Lung microvascular endothelial cell (primary cell): ENCODE measurements at regions not wholly inside any gene's neighbourhood (a gene's known extent, or its start where the extent isn't known, plus 50 kb on each side); places are given as distances from the start of the nearest gene placed in this dataset.

ENCODE experiments used
- DNase-seq, 2 donors: peaks; one replicate each; pipeline versions ENCODE4 v3.0.0 to v3.0.0-alpha.2; 2010; ENCODE audit warnings: low read depth in 2 of 2

DNA sequence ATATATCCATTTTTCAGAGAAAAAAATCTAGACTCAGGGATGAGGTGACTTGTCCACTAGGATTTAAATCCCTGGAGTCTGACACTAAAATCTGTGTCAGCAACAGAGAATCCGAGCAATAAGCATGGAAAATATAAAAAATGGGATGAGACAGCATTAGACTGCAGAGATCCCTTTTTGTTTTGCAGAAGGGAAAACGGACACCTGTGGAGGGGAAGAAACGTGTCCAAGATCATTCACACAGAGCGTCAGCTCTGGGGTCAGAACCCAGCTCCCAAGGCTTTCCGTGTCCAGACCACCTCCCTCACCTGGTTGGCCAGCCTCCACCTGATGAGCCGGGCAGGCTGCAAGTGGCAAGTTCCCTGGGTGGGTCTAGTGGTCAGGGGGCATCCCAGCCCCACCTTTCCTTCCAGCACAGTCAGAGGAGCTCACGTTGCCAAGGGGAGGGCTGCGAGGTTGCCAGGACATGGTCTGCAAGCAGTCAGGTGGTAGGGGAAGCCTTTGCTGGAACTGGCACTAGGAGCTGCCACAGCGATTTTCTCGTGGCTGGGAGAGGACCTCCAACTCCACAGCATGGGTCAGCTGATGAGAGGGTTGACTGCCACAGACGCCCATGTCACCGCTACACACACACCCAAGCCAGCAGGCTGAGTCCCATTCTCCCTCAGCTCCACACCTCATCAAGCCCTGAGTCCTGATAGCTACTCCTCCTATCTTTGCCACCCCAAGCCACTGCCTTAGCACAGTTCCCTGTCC is 65.9 kb upstream of the CPLX2 start:
- no peak for DNase-seq

DNA sequence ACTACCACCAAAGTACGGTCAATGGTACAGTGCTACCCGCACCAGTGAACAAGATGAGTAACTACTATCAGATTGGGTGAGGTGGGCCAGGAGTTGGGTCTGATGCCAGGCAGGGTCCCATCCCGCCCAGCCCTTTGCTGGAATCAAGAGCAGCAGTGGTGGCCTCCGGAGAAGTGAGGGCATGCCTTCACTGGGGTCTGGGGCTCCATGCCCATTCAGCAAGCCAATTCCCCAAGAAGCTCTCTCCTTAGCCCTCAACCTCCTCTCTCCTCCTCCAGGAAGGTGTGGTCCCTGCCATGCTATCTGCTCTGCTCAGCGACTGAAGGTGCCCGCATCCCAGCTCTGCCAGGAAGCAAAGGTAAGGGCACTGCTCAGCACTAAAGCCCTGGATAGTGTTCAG is 62.7 kb upstream of the CPLX2 start:
- DNase-seq = no peak

DNA sequence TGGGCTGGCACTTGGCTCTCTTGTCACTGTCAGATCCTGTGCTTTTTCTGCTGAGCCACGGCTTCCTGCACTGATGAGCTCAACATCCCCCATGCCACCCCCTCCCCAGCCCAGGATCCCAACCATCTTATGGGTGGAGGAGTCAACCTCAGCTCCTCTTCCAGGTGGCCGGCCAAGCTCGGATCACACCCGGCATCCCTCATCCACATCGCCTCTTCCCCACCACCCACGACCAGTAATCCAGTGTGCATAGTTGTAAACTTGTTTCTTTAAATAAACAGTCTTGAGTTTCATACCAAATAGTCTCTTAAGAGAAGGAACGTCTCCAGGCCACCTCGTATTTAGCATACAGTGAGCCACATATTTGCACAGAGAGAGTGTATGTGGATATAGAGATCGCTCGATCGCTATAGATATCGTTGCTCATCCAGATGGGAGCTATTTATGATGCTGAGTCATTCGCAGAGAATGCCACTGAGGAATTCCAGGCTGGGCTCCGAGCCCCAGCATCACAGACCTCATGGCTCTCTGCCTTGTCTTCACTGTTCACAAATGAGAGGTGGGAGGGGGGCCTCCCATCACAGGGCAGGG is 61.8 kb upstream of the CPLX2 start:
- DNase-seq = no peak

DNA sequence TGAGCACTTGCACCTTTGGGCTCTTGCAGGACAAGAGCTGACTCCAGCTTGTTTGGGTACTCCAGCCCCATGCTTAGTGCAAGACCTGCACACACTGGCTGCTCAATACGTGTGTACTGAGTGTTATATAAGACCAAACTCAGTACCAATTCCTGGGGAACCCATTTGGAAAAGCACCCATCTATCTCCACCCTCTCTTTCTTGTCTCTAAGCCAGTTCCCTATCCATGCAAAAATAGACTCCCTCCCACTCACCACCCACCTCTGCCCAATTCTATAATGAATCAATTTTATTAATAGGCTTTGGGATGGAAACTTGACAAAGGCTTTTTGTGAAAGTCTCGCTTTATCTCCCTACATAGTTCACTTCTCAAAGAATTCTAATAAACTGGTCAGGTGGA is 60.9 kb upstream of the CPLX2 start:
- no peak for DNase-seq

DNA sequence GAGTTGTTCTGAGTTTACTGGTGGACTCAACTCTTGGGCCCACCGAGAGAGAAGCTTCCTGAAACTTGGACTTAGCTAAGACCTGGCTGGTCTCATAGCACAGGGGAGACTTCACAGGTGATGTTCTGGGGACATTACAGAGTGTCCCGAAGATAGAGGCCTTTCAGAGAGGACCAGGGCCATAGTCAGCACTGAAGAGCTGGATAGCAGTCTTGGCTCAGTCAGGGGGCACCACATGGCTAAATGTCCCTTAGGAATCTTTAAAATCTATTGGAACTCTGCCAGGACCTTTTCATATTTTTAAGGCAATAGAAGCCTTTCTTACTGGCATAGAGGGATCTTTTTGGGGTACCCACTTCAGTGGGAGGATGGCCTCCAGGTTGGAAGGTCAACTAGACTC is 59.8 kb upstream of the CPLX2 start:
- no peak for DNase-seq

DNA sequence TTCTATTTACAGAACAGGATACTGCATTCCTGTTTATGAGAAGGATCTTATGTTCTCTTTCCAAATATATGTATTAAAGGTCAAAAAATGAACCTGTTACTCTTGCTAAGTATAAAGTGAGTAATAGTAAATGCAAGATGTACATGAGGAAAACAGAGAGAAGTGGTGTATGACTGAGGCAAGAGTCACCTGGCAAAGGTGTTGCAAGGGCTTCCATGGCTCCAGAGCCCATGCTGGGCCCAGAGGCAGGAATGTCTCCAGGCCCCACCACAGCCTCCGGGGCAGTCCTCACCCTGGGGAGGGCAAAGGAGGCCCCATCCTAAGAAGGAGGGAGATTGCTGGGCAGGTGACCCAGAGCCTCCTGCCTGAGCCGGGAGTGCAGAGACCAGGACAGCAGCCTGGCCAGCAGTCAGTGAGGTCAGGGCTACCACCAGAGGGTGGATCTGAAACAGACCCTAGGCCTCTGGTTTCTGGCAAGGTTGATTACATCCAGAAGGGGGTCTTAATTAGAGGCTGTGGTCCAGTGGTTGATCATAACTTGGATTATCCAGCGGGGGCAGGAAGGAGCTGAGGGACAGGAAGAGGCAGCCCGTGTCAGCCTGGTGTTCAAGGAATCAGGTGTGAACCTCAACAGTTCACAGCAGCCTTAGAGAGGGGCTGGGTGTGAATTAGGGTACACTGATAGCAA is 57.3 kb upstream of the CPLX2 start:
- DNase-seq = no peak

DNA sequence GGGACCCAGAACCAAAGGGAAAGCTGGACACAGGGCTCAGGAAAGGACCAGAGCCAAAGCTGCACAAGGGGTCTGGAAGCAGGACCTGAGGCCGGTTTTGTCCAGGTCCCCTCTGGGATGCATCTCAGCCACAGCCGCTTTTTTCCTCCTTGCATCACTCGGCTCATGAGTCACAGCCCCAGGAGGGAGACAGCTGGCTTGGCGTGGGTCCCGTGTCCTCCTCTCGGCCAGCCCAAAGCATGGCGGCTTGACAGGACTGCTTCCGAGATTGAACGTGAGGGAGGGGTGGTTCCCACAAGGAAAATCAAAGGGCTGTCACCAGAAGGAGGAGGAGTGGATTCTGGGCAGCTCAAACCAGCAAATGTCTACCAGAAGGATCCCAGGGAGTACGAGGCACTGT is 56.7 kb upstream of the CPLX2 start:
- DNase-seq = no peak

DNA sequence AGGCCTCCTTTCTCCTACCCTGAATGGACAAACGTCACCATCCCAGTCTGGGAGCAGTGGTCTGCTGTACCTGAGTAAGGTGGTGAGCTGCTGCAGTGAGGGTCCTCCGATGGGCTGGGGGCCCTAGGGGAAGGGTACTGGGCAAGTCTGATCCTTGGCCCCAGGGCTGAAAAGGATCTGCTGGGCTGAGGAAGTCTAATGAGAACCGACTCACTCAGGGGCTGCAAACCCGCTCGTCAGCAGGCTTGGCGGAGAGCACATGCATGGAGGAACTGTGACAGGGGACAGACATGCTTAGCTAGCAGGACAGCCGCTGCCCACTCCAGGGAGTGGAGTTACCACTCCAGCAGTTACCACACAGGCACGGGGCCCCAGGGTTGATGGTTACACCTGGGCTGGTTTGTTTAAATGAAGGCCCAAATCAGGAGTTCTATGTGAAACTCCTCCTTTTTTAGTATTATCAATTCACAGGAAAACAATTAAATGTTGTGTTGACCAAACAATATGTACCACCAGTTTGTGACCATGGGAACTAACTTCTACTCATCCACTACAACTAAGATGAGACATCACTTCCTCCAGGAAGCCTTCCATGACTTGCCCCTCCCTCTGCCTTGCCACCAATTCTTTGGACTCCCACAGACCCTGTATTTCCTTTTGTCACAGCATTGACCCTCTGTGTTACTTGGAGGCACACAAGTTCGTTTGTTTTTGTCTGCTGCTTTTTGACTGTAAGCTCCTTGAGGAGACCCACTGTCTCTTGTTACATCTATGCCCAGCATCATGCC is 56.1 kb upstream of the CPLX2 start:
- no peak for DNase-seq

DNA sequence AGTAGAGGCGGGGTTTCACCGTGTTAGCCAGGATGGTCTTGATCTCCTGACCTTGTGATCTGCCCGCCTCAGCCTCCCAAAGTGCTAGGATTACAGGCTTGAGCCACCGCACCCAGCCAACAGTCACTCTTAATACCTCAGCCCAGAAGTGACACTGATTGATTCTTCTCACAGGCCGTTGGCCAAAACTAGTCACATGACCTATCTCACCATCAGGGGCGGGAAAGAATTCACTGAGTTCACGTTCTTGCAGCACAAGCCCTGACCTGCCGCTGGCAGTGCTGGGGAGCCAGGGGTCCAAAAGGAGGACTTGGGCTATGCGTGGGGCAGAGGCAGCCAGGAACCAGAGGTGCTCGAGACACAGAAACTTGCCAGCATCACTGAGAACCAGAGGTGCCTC is 55.0 kb upstream of the CPLX2 start:
- DNase-seq = no peak

DNA sequence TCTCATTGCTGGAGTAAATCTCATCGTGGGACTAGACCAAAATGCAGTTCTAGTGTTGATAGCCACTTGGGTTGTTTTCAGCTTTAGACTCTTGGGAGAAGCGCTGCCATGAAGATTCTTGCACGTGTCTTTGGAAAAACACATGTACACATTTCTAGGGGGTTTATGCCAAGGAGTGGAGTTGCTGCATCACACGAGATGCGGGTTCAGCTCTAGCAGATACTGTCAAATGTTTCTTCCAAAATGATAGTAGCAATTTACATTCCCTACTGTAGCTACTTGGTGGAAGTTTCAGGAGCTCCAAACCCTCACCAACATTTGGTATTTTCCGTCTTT is 52.3 kb upstream of the CPLX2 start:
- no peak for DNase-seq

DNA sequence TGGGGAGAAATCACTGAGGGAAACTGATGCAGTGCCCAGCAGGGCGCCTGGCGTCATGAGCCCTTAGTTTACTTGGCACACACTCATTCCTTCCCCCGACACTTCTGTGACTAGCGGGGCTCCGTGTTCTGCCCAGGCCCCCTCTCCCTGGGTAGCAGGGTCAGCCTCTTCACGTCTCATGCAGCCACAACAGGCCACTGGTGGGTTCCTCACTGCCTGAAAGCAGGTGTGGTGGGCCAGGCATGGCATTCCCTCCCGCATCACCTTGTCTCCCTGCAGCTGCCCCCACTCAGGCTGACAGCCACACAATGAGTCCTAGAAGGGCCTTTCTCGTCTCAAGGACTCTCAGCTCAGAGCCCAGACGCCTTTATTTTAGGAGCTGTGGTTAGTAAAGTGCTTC is 51.1 kb upstream of the CPLX2 start:
- no peak for DNase-seq
